Activated CD4-positive, alpha-beta T cell treated with anti-CD3 and anti-CD28 coated beads for 1 hour (primary cell): ENCODE measurements at regions not wholly inside any gene's neighbourhood (a gene's known extent, or its start where the extent isn't known, plus 50 kb on each side); places are given as distances from the start of the nearest gene placed in this dataset.
"Not testable (repeated sequence)": the region's sequence is repeated elsewhere in the genome, so short reads cannot be mapped to it uniquely, and the experiment has no call there.

ENCODE experiments used
- DNase-seq: peaks from one replicate; pipeline ENCODE4 v3.0.0-alpha.2; 2020

DNA sequence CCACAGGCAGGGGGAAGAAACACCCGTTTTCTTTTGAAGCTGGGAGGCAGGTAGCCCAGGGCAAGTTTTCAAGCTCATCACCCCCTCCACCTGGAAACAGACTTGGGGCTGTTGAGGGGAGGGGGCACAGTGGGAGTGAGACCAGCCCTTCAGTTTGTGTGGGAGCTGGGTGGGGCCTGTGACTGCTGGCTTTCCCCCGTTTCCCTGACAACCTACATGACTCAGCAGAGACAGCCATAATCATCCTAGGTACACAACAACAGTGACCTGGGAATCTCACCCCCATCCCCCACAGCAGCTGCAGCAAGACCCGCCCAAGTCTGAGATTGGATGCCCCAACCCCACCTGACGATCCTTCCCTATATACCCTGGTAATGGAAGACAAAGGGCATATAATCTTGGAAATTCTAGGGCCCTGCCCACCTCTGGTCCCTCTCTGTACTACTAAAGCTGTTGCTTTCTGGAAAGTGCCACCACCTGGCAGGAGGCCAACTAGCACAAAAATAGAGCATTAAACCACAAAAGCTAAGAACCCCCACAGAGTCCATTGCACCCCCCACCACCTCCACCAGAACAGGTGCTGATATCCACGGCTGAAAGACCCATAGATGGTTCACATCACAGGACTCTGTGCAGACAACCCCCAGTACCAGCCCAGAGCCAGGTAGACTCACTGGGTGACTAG lies 422.2 kb upstream of the SGO1 start:
- no peak for DNase-seq

DNA sequence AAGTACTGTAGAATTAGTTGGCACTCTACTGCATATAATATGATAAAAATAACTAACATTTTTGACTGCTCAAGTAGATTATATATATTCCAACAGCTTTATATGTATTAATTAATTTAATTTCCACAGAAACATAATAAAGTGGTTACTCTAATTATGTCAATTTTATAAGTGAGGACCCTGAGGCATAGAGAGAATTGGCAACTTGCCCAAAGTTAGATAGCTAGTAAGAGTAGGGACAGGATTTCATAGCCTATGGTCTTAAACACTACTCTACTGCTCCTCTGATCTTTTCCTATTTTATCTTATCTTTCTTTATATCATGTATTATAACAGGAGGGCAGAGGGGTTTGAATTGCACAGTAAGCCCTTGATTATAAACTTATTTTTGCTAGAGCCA lies 418.7 kb upstream of the SGO1 start:
- no peak for DNase-seq

DNA sequence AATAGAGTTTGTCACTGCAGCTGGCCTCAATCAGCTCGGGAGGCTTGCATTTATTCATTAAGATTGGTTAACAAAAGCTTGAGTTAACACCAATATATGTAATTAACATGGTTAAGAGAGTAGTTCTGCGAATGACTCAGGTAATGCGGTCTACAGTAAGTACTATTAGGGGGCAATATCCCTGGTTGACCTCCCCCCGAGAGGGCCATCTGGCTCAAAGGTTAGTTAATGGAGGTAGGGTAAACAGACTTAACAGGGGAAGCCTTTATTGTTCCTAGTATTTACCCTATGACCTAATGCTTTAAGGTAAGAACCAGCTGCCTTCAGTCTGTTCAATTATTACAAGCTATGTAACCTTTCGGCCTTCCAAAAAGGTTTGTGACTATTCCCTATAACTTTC lies 403.3 kb upstream of the SGO1 start:
- DNase-seq = no peak

GRCh38 chr3:20588781-20589180 lies 402.8 kb upstream of the SGO1 start:
- no peak for DNase-seq

DNA sequence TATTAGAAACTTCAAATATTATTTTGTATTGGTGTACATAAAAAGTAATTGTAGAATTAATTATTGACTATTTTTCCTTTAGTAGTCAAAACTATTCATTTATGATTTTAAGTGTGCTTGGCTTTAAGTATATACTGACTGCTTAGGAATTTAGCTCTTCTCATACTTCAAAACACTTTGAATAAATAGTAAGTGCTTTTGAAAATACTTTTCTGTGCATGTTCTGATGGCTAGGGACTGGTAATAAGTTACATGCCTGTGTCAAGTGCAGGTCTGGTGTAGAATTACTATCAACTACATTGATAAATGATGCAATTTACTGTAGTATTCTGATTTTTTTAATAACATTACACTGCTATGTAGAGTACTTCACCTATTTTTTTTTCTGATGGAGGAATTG lies 397.6 kb upstream of the SGO1 start:
- DNase-seq = no peak

- DNase-seq = no peak
Measured at GRCh38 chr3:20576228-20576627, 390.2 kb upstream of the SGO1 start.

DNA sequence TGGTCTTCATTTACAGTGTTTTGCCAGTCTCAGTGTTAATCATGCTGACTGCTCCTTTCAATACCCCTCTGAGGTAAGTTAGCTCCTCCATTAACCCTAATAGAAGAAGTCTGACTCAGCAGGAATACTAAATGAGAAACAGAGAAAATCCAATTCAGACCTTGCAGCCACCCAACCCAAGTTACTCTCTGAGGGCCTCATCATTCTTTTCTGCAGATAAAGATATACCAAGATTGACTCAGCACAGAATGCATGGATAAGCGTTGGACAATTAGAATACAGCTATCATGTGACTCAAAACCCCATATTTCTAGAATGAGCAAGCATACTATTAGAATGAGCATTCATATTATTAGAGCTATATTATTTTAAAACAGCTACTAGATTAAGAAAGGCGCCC lies 389.1 kb upstream of the SGO1 start:
- no peak for DNase-seq

DNA sequence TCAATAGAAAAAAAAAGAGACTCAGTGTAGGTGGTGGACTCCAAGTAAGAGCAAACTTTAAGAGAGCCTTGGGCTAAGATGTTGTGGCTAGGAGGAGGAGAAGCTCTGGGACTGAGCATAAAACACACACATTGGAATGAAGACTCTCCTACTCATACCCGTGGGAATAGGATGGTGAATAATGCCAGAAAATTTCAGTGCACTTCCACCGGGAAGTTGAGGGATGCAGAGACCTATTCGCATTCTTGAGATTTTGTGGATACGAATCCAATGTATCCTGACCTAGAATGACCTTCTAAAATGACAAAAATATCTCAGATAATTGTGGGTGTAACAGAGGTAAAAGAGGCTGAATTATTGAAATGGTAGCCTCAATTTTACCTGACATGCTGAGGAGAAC lies 388.7 kb upstream of the SGO1 start:
- DNase-seq = no peak

DNA sequence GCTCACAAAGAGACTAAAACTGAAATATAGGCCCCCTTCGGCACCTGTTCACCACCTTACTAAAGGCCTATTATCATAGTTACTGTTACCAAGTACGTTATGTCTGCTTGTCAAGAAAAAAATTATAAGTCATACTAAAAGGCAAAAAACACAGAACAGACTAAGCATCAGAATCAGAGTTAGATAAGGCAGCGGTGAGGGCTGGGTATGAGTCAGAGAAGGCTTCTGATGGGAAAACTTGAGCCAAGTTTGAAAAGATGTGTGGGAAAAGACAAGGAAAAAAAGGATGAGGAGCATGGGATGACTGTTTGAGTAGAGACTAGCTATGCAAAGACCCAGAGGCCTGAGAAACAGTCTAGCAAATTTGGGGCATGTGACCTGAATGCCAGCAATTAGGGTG lies 387.2 kb upstream of the SGO1 start:
- no peak for DNase-seq

DNA sequence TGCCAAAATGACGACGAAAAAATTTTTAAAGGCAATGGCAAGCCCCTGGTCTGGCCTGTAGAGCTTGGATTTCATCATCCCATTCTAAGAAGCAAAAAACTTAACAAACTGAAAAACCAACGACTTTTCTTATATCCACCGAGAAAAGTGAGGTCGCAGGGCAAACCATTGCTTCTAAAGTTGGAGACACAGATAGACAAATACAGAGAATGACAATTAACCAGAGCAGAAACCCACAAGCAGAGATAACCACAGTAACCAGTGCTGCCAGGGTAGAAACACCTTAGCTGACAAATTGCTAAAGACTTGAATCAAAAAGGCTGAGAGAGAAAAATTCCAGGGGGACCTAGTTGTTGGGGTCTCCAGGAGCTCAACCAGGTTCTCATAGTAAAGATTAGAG lies 386.5 kb upstream of the SGO1 start:
- no peak for DNase-seq

- no peak for DNase-seq
Measured at GRCh38 chr3:20569310-20569709, 383.3 kb upstream of the SGO1 start.

DNA sequence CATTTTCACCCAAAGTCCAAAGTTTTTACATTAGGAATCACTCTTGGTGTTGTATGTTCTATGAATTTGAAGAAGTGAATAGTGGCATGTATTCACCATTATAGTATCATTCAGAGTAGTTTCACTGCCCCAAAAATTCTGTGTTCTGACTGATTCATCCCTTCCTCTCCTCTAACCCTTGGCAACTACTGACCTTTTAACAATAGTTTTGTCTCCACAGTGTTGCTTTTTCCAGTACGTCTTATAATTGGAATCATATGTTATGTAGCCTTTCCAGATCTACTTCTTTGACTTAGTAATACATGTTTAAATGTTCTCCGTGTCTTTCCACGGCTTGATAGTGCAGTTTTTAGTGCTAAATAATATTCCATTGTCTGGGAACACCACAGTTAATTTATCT lies 379.0 kb upstream of the SGO1 start:
- no peak for DNase-seq

- no peak for DNase-seq
Measured at GRCh38 chr3:20563985-20564384, 378.0 kb upstream of the SGO1 start.

- DNase-seq = no peak
Measured at GRCh38 chr3:20563251-20563650, 377.2 kb upstream of the SGO1 start.

DNA sequence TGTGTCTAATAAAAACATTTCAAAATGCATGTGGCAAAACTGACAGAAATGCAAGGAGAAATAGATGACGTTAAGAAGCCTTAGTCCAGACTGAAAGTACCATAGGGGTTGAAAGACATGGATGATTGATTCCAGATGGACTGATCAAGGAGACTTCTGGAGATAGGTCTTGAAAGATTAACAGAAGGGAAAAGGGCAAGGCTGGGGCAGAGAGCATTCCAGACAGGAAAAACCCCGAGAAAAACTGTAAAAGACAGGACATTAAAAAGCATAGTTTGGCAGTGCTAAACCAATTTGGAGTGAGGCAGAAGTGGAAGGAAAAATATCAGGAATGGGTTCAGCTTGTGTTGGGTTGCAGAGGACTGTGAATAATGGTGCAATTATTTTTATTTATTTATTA lies 375.2 kb upstream of the SGO1 start:
- DNase-seq = no peak

DNA sequence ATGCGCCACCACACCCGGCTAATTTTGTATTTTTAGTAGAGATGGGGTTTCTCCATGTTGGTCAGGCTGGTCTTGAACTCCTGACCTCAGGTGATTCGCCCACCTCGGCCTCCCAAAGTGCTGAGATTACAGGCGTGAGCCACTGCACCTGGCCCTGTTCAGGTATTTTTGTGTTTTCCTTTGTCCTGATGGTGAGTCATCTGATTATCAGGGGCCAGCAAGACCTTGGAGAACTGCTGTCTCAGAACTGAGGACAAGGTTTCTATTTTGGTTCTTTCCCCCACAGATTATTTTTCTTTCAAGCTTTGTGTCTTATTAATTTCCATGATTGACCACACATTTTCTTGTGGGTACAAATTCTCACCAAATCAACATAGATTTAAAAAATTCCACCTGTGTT lies 374.4 kb upstream of the SGO1 start:
- not testable (repeated sequence) for DNase-seq

DNA sequence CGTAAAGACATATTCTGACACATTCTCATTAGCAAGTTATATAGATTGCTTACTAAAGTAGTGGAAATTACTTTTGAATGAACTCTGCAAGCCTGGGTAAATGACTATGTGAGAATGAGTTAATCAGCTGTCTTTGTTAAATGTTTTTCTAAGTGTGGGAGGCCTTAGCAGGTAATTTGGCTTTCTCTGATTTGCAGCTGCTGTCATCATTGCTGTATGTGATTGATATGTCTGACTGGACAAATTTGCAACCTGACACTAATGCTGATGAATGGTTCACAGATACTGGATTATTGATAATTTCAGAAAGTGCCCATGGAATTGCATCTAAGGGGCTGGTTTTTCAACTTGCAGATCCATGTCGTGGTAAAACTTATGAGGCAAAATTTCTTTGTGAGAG lies 372.2 kb upstream of the SGO1 start:
- no peak for DNase-seq

GRCh38 chr3:20556661-20557060 lies 370.7 kb upstream of the SGO1 start:
- DNase-seq = no peak

DNA sequence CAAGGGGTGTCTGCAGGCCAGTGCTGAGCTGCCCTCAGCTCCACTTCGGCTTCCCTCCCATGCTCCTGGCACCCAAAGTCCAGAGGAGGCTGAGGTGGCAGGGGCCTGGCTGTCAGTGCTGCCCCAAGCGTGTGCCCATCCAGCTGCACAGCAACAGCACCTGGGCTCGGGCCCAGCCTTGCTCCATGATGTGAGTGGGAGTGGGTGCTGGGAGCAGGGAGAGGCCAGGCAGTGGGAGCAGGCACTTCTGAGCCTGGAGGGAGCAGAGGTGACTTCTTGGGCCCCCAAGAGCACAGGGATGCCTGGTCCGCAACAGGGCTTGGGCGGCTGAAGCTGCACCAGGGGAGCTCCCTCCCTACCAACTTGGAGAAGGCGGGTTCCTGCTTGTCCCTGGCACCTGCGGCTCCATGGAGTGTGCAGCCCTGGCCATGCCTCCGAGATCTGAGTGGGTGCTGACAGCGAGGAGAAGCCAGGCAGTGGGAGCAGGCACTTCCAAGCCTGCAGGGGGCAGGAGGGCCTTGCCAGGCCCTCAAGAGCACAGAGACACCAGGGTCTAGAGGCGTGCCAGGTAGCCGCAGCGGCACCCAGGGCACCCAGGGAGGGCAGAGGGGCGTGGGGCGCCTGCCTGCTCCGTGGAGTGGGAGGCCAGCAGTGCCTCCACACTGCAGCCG lies 366.7 kb upstream of the SGO1 start:
- no peak for DNase-seq

DNA sequence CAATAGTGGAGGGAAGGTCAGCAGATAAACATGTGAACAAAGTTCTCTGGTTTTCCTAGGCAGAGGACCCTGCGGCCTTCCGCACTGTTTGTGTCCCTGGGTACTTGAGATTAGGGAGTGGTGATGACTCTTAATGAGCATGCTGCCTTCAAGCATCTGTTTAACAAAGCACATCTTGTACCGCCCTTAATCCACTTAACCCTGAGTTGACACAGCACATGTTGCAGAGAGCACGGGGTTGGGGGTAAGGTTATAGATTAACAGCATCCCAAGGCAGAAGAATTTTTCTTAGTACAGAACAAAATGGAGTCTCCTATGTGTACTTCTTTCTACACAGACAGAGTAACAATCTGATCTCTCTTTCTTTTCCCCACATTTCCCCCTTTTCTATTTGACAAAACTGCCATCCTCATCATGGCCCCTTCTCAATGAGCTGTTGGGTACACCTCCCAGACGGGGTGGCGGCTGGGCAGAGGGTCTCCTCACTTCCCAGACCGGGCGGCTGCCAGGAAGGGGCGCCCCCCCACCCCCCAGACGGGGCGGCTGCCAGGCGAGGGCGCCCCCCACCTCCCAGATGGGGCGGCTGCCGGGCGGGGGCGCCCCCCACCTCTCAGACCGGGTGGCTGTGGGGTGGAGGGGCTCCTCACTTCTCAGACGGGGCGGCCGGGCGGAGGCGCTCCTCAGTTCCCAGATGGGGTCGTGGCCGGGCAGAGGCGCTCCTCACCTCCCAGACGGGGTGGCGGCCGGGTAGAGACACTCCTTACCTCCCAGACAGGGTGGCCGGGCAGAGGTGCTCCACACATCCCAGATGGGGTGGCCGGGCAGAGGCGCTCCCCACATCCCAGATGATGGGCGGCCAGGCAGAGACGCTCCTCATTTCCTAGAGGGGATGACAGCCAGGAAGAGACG lies 361.6 kb upstream of the SGO1 start:
- DNase-seq = not testable (repeated sequence)

GRCh38 chr3:20546636-20547035 lies 360.6 kb upstream of the SGO1 start:
- DNase-seq = no peak

- DNase-seq = no peak
Measured at GRCh38 chr3:20543535-20544226, 357.7 kb upstream of the SGO1 start.

DNA sequence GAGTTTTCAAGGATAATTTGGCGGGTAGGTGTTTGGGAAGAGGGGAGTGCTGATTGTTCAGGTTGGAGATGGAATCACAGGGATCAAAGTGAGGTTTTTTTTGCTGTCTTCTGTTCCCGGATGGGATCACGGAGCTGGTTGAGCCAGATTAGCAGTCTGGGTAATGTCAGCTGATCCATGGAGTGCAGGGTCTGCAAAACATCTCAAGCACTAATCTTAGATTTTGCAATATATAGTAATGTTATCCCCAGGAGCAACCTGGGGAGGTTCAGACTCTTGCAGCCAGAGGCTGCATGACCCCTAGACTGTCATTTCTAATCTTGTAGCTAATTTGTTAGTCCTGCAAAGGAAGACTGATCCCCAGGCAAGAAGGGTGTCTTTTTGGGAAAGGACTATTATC lies 354.1 kb upstream of the SGO1 start:
- DNase-seq = no peak
